DND-41 (cell line): ENCODE measurements at regions not wholly inside any gene's neighbourhood (a gene's known extent, or its start where the extent isn't known, plus 50 kb on each side); places are given as distances from the start of the nearest gene placed in this dataset.

ENCODE experiments used
- ATAC-seq: fragments of 200-7000 bp; cut with Tn5 transposase; 3 replicates; pipeline ENCODE4 v1.9.1; 2021; ENCODE audit warnings: low read depth; ENCODE audit not compliant: insufficient read depth
- DNase-seq: peaks from one replicate; pipeline ENCODE4 v3.0.0-alpha.2; 2020
- H2AFZ ChIP-seq: 2 replicates; pipeline ENCODE4 v1.6.0; 2012; ENCODE audit warnings: low read depth, low read length
- H3K27ac ChIP-seq: 2 replicates; pipeline ENCODE4 v1.5.1; 2012; ENCODE audit warnings: low read length, inconsistent platforms
- H3K27me3 ChIP-seq: fragments of 200-600 bp; sonication (generic); 2 replicates; pipeline ENCODE4 v1.6.0; 2012; ENCODE audit warnings: low read length, mild to moderate bottlenecking, inconsistent platforms; ENCODE audit not compliant: insufficient read depth, poor library complexity
- H3K36me3 ChIP-seq: 2 replicates; pipeline ENCODE4 v1.5.1; 2012; ENCODE audit warnings: low read length, inconsistent platforms; ENCODE audit not compliant: insufficient read depth
- H3K4me1 ChIP-seq: 2 replicates; pipeline ENCODE4 v1.5.1; 2012; ENCODE audit warnings: mild to moderate bottlenecking, low read length; ENCODE audit not compliant: insufficient read depth
- H3K4me2 ChIP-seq: 2 replicates; pipeline ENCODE4 v1.6.0; 2012; ENCODE audit warnings: mild to moderate bottlenecking, moderate library complexity, low read length, inconsistent platforms; ENCODE audit not compliant: insufficient read depth
- H3K4me3 ChIP-seq, 2 experiments: fragments of 200-600 bp in 1 of 2; shearing (Covaris generic) in 1 of 2; 2 replicates each; pipeline ENCODE4 v1.5.1; 2012 to 2016; ENCODE audit warnings: inconsistent platforms in 2 of 2, low read length in 2 of 2, mild to moderate bottlenecking in 2 of 2, low read depth in 1 of 2, moderate library complexity in 1 of 2
- H3K79me2 ChIP-seq: 2 replicates; pipeline ENCODE4 v1.6.0; 2012; ENCODE audit warnings: low read length, inconsistent platforms; ENCODE audit not compliant: insufficient read depth
- H3K9ac ChIP-seq: 2 replicates; pipeline ENCODE4 v1.6.0; 2012; ENCODE audit warnings: low read depth, mild to moderate bottlenecking, inconsistent platforms, low read length, moderate library complexity
- H3K9me3 ChIP-seq: 2 replicates; pipeline ENCODE4 v1.5.1; 2012; ENCODE audit warnings: low read length, moderate library complexity, mild to moderate bottlenecking, inconsistent platforms; ENCODE audit not compliant: insufficient read depth, severe bottlenecking
- H4K20me1 ChIP-seq: 2 replicates; pipeline ENCODE4 v1.6.0; 2012; ENCODE audit warnings: low read length; ENCODE audit not compliant: insufficient read depth
- CTCF ChIP-seq: IDR thresholded peaks from 2 replicates; pipeline ENCODE4 v1.5.1; 2012; ENCODE audit warnings: borderline replicate concordance, low read length, moderate library complexity, mild to moderate bottlenecking; ENCODE audit not compliant: poor library complexity, severe bottlenecking; ENCODE audit errors: extremely low read depth
- EZH2 ChIP-seq: IDR thresholded peaks from 3 replicates; pipeline ENCODE4 v1.6.1; 2012; ENCODE audit warnings: borderline replicate concordance, low read depth, mild to moderate bottlenecking, moderate library complexity, low read length, inconsistent platforms; ENCODE audit not compliant: severe bottlenecking

- ATAC-seq = no peak
Measured at GRCh38 chr5:67903656-67904055, 311.9 kb upstream of the PIK3R1 start.

GRCh38 chr5:67903121-67903520 is 312.4 kb upstream of the PIK3R1 start:
- DNase-seq (no peak), ATAC-seq (no peak)
- Histone ChIP-seq H3K27me3 (no peaks in the 10 kb centered on the region), H3K9ac (no peak overlapping the region), H3K4me3 (no peak overlapping the region), H3K27ac (no peak overlapping the region), H2AFZ (no peak overlapping the region), H3K4me2 (no peak overlapping the region), H4K20me1 (no peaks in the 10 kb centered on the region), H3K36me3 (no peaks in the 10 kb centered on the region), H3K79me2 (no peaks in the 10 kb centered on the region), H3K4me1 (no peaks in the 10 kb centered on the region), H3K9me3 (no peaks in the 10 kb centered on the region)
- TF ChIP-seq CTCF = no peak
- no peak for TF ChIP-seq EZH2

More at GRCh38 chr5:67903656-67904055, 311.9 kb upstream of the PIK3R1 start:
- Histone ChIP-seq H3K79me2 (no peaks in the 10 kb centered on the region), H3K9ac (no peak overlapping the region), H3K4me3 (no peak overlapping the region), H3K27me3 (no peaks in the 10 kb centered on the region), H3K4me1 (no peaks in the 10 kb centered on the region), H2AFZ (no peak overlapping the region), H3K36me3 (no peaks in the 10 kb centered on the region), H4K20me1 (no peaks in the 10 kb centered on the region), H3K27ac (no peak overlapping the region), H3K4me2 (no peak overlapping the region), H3K9me3 (no peaks in the 10 kb centered on the region)
- TF ChIP-seq CTCF (no peak), EZH2 (no peak)
- DNase-seq = no peak

GRCh38 chr5:67902497-67902830 is 313.1 kb upstream of the PIK3R1 start:
- Histone ChIP-seq H3K79me2 (no peaks in the 10 kb centered on the region), H3K4me1 (no peaks in the 10 kb centered on the region), H4K20me1 (no peaks in the 10 kb centered on the region), H3K27me3 (no peaks in the 10 kb centered on the region), H3K9ac (no peak overlapping the region), H3K4me3 (no peak overlapping the region), H3K9me3 (no peaks in the 10 kb centered on the region), H3K27ac (no peak overlapping the region), H2AFZ (no peak overlapping the region), H3K4me2 (no peak overlapping the region), H3K36me3 (no peaks in the 10 kb centered on the region)
- TF ChIP-seq CTCF = no peak
- TF ChIP-seq EZH2 = no peak
- DNase-seq = no peak
- no peak for ATAC-seq
